ES-I3 (cell line): ENCODE measurements at regions not wholly inside any gene's neighbourhood (a gene's known extent, or its start where the extent isn't known, plus 50 kb on each side); places are given as distances from the start of the nearest gene placed in this dataset.

ENCODE experiments used
- H3K36me3 ChIP-seq: 2 replicates; pipeline ENCODE4 v1.6.1; 2013; ENCODE audit warnings: mild to moderate bottlenecking, low read length, control low read depth, moderate library complexity; ENCODE audit not compliant: insufficient read depth
- H3K4me1 ChIP-seq: 2 replicates; pipeline ENCODE4 v1.6.1; 2013; ENCODE audit warnings: mild to moderate bottlenecking, control low read depth, low read length; ENCODE audit not compliant: insufficient read depth
- H3K9ac ChIP-seq: 2 replicates; pipeline ENCODE4 v1.6.1; 2013; ENCODE audit warnings: low read depth, mild to moderate bottlenecking, low read length, moderate library complexity
- H3K9me3 ChIP-seq: 2 replicates; pipeline ENCODE4 v1.6.1; 2013; ENCODE audit warnings: mild to moderate bottlenecking, low read length, moderate library complexity; ENCODE audit not compliant: control insufficient read depth, insufficient read depth

DNA sequence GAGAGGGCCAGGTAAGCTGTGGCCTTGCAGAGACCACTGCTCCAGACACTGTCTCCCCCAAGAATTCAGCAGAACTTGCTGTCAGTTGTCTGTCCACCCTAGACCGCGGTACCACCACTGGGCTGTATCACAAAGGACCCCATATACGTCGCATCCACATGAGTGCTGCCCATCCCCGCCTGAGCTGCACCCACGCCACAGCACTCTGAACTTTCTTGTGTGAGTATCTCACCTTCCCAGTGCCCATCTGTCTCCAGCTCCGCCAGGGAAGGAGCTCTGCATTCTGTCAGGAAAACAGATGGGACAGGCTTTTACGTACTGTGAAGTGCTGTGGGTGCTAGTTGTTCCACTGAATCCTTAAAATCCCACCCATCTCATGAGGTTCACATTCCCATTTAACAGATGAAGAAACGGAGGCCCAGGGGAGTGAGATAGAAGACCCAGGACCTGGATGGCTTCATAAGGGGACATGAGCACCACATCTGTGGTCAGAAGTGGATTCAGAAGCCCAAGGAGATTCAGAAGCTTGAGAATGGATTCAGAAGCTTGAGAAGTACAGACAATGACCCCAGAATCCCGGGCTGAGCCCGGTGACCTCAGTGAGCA, 102.5 kb upstream of the ZMIZ1 start:
- Histone ChIP-seq H3K4me1 (peaks cover 50% of the 10 kb centered on the region), H3K9ac (no peak overlapping the region), H3K36me3 (no peaks in the 10 kb centered on the region), H3K9me3 (no peaks in the 10 kb centered on the region)

- no peak overlapping the region for H3K9ac ChIP-seq
- no peaks in the 10 kb centered on the region for H3K9me3 ChIP-seq
- H3K4me1 ChIP-seq, result peaks cover 47% of the 10 kb centered on the region
- H3K36me3 ChIP-seq, result no peaks in the 10 kb centered on the region
These were observed 101.8 kb upstream of the ZMIZ1 start for GRCh38 chr10:78966844-78967488.

DNA sequence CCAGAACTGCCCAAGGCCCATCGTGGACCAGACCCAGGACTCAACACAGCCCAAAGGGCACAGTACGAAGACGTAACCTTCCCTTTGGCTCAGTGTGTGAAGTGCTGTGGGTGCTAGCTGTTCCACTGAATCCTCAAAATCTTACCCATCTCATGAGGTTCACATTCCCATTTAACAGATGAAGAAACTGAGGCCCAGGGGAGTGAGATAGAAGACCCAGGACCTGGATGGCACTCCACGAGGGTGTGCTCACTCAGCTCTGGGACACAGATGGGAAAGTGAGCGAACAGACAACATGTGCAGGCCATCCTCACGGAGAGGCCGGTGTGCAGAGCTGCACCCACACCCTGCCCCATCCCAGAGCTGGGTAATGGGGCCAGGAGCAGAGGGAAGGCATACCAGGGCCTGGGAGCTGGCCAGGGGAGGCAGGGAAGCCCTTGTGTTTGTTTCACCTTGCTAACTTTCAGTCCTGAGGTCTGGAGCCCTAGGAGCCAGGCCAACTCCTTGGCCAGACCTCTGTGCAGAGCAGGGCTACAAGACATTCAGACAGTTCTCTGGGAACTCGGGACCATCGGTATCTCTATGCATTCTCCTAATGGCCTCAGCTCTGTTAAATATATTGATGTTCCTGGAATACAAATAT, 100.3 kb upstream of the ZMIZ1 start:
- Histone ChIP-seq H3K9ac (no peak overlapping the region), H3K9me3 (no peaks in the 10 kb centered on the region), H3K4me1 (peaks cover 45% of the 10 kb centered on the region), H3K36me3 (no peaks in the 10 kb centered on the region)

DNA sequence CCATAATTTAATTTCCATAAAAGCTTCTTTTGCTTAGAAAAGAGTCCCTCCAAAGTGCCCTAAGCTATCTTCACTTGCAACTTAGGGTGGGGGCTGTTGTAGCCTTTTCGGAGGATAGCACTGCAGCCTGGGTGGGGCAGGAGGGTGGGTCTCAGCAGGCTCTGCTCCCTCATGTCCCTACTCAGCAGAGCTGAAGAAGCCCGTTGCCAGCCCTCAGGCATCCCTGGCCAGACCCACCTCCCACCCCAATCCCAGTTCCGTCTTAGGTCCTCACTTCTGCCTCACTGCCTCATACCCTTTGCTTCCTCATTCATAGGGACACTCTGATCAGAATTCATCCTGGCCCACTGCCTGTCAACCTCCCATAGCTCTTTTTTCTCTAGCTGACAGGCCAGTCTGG, 99.8 kb upstream of the ZMIZ1 start:
- Histone ChIP-seq H3K36me3 (no peaks in the 10 kb centered on the region), H3K9ac (no peak overlapping the region), H3K9me3 (no peaks in the 10 kb centered on the region), H3K4me1 (peaks cover 41% of the 10 kb centered on the region)

DNA sequence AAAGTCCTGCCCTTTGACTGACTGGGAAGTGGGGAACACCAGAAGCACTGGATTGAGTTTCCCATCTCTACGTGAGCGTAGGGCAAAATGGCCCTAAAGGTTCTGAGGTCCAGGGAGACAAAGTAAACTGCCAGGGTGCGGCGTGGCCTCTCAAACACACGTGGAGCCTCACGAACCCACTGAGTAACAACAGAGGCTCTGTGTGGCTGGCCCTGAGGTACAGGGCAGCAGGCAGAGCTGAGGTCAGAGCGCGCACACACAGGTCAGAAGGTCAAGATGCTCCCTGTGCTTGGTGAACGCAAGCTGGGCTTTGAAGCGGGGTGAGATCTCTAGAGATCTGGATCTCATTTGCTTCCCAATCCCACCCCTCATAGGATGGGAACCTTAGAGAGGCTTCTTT, 99.0 kb upstream of the ZMIZ1 start:
- H3K4me1 ChIP-seq, result peaks cover 34% of the 10 kb centered on the region
- H3K9ac ChIP-seq, result no peak overlapping the region
- H3K36me3 ChIP-seq, result no peaks in the 10 kb centered on the region
- no peaks in the 10 kb centered on the region for H3K9me3 ChIP-seq

DNA sequence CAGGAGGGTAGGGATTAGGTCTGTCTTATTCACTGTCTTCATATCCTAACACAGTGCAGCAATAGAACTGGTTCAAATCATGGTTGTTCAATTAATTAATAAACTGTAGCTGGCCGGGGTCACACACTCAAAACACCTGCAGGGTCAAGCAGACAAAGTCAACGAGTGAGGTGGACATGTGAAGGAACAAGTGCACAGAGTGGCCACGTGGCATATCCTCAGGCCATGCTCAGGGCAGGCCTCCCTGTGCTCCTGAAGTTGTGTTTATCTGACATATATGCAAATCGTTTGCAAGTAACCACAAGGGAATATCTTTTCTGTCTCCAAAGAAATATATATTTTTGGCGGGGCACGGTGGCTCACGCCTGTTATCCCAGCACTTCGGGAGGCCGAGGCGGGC, 98.5 kb upstream of the ZMIZ1 start:
- peaks cover 35% of the 10 kb centered on the region for H3K4me1 ChIP-seq
- no peak overlapping the region for H3K9ac ChIP-seq
- H3K36me3 ChIP-seq, result no peaks in the 10 kb centered on the region
- H3K9me3 ChIP-seq, result no peaks in the 10 kb centered on the region

GRCh38 chr10:78971094-78971682, 97.6 kb upstream of the ZMIZ1 start:
- H3K36me3 ChIP-seq, result no peaks in the 10 kb centered on the region
- H3K9me3 ChIP-seq, result no peaks in the 10 kb centered on the region
- peaks cover 30% of the 10 kb centered on the region for H3K4me1 ChIP-seq
- no peak overlapping the region for H3K9ac ChIP-seq

DNA sequence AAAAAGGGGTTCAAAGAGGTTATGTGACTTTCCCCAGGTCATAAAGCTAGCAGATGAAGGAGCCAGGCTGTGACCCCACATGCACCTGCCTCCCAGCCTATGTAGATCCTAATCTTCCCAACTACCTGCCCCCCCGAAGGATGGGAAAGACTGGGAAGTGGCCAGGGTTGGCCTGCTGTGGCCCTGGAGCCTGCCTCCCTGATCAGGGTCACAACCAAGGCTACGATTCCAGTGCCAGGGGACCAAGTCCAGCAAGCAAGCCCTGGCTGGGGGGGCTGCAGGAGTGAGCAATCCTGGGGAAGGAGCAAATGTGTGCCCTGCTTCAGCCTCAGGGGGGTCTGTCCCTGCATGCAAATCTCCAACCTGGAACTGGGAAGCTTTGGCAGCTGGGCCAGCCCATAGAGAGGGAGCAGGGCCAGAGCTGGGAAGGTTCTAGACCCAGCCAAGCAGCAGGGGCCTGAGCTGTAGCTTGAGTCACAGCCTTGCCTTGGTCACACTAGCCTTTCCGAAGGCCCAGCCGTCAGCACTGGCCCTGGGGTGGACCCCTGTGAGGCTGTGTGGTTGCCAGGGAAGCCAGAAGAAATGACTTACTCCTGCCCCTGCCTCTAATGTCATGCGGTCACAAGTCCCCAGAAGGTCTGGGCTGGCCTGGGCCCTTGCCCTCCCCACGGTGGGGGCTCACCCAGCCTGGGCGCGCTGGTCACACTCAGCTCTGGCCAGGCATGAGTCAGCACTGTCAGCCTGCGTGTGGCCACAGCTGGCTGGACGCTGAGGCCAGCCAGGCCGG, 96.4 kb upstream of the ZMIZ1 start:
- no peaks in the 10 kb centered on the region for H3K9me3 ChIP-seq
- peak overlapping the region; percentile 53; the same call in 1 of the 2 replicates for H3K9ac ChIP-seq
- no peaks in the 10 kb centered on the region for H3K36me3 ChIP-seq
- H3K4me1 ChIP-seq, result peaks cover 30% of the 10 kb centered on the region

GRCh38 chr10:78972947-78973900, 95.5 kb upstream of the ZMIZ1 start:
- H3K9ac ChIP-seq, result peak overlapping the region; percentile 53
- H3K36me3 ChIP-seq, result no peaks in the 10 kb centered on the region
- peaks cover 35% of the 10 kb centered on the region for H3K4me1 ChIP-seq
- no peaks in the 10 kb centered on the region for H3K9me3 ChIP-seq

- Histone ChIP-seq H3K9ac (peak overlapping the region; percentile 31), H3K9me3 (no peaks in the 10 kb centered on the region), H3K4me1 (peaks cover 35% of the 10 kb centered on the region), H3K36me3 (no peaks in the 10 kb centered on the region)
These were observed 94.7 kb upstream of the ZMIZ1 start for GRCh38 chr10:78973901-78974616.

DNA sequence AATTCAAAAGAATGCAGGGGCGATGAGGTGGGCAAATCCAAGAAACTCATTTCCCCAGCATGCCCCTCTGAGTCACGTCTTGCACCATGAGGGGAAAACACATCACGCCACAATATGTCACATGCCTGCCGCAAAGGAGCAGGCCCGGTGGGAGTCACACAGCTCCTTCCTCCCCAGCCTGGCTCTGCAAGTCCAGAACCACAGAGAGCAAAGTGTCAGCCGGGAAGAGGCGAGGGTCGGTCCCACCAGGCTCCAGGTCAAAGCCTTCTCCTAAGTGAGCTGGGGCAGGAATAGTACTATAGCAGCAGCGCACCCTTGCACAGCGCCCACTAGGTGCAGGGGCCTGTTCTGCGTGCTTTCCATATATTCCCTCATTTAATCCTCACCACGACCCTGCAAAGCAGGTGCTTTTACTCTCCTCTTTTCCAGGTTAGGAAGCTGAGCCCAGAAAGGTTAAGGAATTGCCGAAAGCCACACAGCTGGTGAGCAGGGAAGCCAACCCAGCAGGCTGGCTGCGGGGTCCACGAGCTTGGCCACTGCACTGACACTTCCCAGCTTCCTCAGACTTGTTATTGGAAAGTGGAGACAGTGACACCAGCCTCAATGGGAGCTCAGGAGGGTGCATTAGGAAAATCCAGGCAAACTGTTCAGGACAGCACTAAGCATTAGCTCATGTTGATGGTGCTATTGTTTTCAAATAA, 94.0 kb upstream of the ZMIZ1 start:
- H3K4me1 ChIP-seq, result peaks cover 29% of the 10 kb centered on the region
- no peaks in the 10 kb centered on the region for H3K36me3 ChIP-seq
- H3K9ac ChIP-seq, result peak overlapping the region; percentile 31
- H3K9me3 ChIP-seq, result no peaks in the 10 kb centered on the region

DNA sequence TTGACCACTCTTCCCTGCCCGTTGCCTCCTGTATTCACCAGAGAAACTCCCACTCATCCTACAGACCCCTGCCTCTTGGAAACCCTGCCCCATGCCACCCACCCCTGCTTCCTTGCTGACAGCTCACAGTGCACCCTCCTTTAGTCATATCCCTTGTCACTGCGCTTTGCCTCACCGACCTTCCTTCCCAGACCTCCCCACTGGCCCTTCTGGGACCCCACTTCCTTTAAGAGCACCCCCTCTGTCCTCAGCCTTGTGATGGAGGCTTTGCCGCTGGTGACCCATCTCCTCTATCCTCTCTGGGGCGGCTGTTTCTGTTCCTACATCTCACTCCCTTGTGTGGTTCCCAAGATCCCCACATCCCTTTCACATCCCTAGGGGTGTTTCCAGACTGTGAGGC, 92.8 kb upstream of the ZMIZ1 start:
- Histone ChIP-seq H3K36me3 (no peaks in the 10 kb centered on the region), H3K4me1 (peaks cover 26% of the 10 kb centered on the region), H3K9me3 (no peaks in the 10 kb centered on the region), H3K9ac (no peak overlapping the region)
